Hepatocyte (in vitro differentiated cells): ENCODE measurements at regions not wholly inside any gene's neighbourhood (a gene's known extent, or its start where the extent isn't known, plus 50 kb on each side); places are given as distances from the start of the nearest gene placed in this dataset.

Experiments
- DNase-seq: peaks from one replicate; pipeline ENCODE4 v3.0.0-alpha.2; 2016; ENCODE audit warnings: low spot score
- H2AFZ ChIP-seq: fragments of 200-600 bp; sonication (generic); 2 replicates; pipeline ENCODE4 v1.6.0; 2016; ENCODE audit warnings: antibody characterized with exemption, mild to moderate bottlenecking
- H3K27ac ChIP-seq: fragments of 200-600 bp; sonication (generic); 2 replicates; pipeline ENCODE4 v1.5.1; 2016; ENCODE audit warnings: mild to moderate bottlenecking
- H3K27me3 ChIP-seq: fragments of 200-600 bp; sonication (generic); 2 replicates; pipeline ENCODE4 v1.6.1; 2016
- H3K36me3 ChIP-seq: fragments of 200-600 bp; sonication (generic); replicated peaks from 2 replicates; pipeline ENCODE4 v1.5.1; 2016; ENCODE audit warnings: low read depth; ENCODE audit not compliant: insufficient read depth
- H3K4me1 ChIP-seq: fragments of 200-600 bp; sonication (generic); 2 replicates; pipeline ENCODE4 v1.5.1; 2016; ENCODE audit warnings: mild to moderate bottlenecking, moderate library complexity; ENCODE audit not compliant: insufficient read depth
- H3K4me2 ChIP-seq: fragments of 200-600 bp; sonication (generic); 2 replicates; pipeline ENCODE4 v1.6.0; 2016
- H3K4me3 ChIP-seq: fragments of 200-600 bp; sonication (generic); 2 replicates; pipeline ENCODE4 v1.5.1; 2016; ENCODE audit warnings: mild to moderate bottlenecking
- H3K79me2 ChIP-seq: fragments of 200-600 bp; sonication (generic); 2 replicates; pipeline ENCODE4 v1.6.0; 2017; ENCODE audit warnings: mild to moderate bottlenecking
- H3K9me2 ChIP-seq: fragments of 200-600 bp; sonication (generic); replicated peaks from 2 replicates; pipeline ENCODE4 v1.6.0; 2017; ENCODE audit warnings: mild to moderate bottlenecking; ENCODE audit not compliant: insufficient read depth
- H3K9me3 ChIP-seq: fragments of 200-600 bp; sonication (generic); 2 replicates; pipeline ENCODE4 v1.5.1; 2016; ENCODE audit warnings: low read depth, mild to moderate bottlenecking
- H4K20me1 ChIP-seq: fragments of 200-600 bp; sonication (generic); 2 replicates; pipeline ENCODE4 v1.6.0; 2016; ENCODE audit warnings: mild to moderate bottlenecking; ENCODE audit not compliant: insufficient read depth, poor library complexity, severe bottlenecking
- CTCF ChIP-seq: fragments of 200-600 bp; sonication (generic); IDR thresholded peaks from 2 replicates; pipeline ENCODE4 v1.5.1; 2016; ENCODE audit warnings: antibody characterized with exemption, mild to moderate bottlenecking; ENCODE audit not compliant: poor library complexity
- EZH2 ChIP-seq: fragments of 200-600 bp; sonication (generic); IDR thresholded peaks from 2 replicates; pipeline ENCODE4 v1.6.1; 2016; ENCODE audit warnings: antibody characterized with exemption, mild to moderate bottlenecking, borderline replicate concordance
- EZH2phosphoT487 ChIP-seq: fragments of 200-600 bp; sonication (generic); IDR thresholded peaks from one replicate; pipeline ENCODE4 v1.6.1; 2018; ENCODE audit warnings: antibody characterized with exemption, mild to moderate bottlenecking, low read depth, moderate library complexity; ENCODE audit not compliant: unreplicated experiment, severe bottlenecking
- WGBS: methylation state at CpG from one replicate; pipeline ENCODE4 v1.1.6; 2016; ENCODE audit warnings: low lambda C conversion rate; ENCODE audit errors: missing lambda C conversion rate; 5-methylcytosine and 5-hydroxymethylcytosine counted together

GRCh38 chr14:89618811-89619551 lies 201.9 kb upstream of the FOXN3 start:
- no peaks in the 10 kb centered on the region for H3K36me3 ChIP-seq
- H3K4me3 ChIP-seq = peak overlapping the region; percentile 48
- H3K79me2 ChIP-seq = peaks cover 38% of the 10 kb centered on the region
- no peaks in the 10 kb centered on the region for H3K27me3 ChIP-seq
- H2AFZ ChIP-seq = peak overlapping the region; percentile 92
- H3K27ac ChIP-seq = peak overlapping the region; percentile 57
- 2% methylated on average over 58 of the region's 66 CpGs for WGBS
- peak overlapping the region; percentile 96 for H3K4me2 ChIP-seq
- no peaks in the 10 kb centered on the region for H3K9me2 ChIP-seq
- H3K9me3 ChIP-seq = no peaks in the 10 kb centered on the region
- peaks cover 25% of the 10 kb centered on the region for H3K4me1 ChIP-seq
- DNase-seq = peak; percentile 86
- TF ChIP-seq EZH2phosphoT487 = no peak
- TF ChIP-seq EZH2 = no peak
- no peak for TF ChIP-seq CTCF
- no peaks in the 10 kb centered on the region for H4K20me1 ChIP-seq

GRCh38 chr14:89618330-89618708 lies 201.3 kb upstream of the FOXN3 start:
- WGBS = under 1% methylated on average over 6 of the region's 6 CpGs
- Histone ChIP-seq H3K27ac (peak overlapping the region; percentile 38), H3K27me3 (no peaks in the 10 kb centered on the region), H3K9me2 (no peaks in the 10 kb centered on the region), H3K9me3 (no peaks in the 10 kb centered on the region), H4K20me1 (no peaks in the 10 kb centered on the region), H3K36me3 (no peaks in the 10 kb centered on the region), H3K79me2 (peaks cover 45% of the 10 kb centered on the region), H2AFZ (peak overlapping the region; percentile 58), H3K4me2 (peak overlapping the region; percentile 96), H3K4me3 (peak overlapping the region; percentile 48), H3K4me1 (peaks cover 25% of the 10 kb centered on the region)
- DNase-seq = peak; percentile 23
- TF ChIP-seq CTCF (no peak), EZH2phosphoT487 (no peak), EZH2 (no peak)

DNA sequence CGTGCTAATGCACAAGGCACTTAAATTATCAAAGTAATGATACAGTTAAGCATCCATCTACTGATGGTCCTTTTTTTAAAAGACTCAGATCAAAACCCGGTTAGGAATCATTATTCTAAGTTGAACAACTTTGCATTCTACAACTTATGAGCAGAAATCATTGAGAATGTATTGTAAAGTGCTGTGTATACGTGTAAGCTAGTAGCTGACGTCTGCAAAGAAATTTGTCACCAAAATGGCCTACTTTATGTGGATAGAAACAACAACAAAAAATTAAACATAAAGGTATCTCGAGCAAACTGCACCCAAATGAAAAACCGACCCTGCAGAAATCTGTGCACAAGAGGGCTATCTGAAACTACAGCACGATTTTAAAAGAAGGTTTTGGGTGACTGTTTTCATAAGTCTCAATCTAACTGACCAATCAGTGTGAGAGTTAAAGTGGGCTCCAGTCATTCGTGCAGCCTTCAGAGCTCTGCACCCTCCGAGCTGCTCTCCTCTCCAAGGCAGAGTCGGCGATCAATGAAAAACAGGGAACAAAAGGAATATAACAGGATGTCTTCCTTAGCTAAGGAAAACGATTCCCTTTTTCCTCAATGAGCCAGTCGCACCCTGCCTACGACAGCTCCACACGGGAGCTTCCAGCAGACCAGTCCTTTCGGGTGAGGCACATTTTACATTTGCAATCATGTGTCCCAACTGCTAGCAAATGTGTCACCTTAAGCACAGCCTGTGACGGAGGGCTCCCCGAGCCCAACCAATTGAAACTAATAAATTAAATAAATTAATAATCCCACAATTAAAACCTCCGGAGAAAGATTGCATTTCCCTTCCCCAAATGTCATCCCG lies 200.7 kb upstream of the FOXN3 start:
- H3K4me1 ChIP-seq = peaks cover 25% of the 10 kb centered on the region
- no peaks in the 10 kb centered on the region for H3K9me3 ChIP-seq
- peaks cover 49% of the 10 kb centered on the region for H3K79me2 ChIP-seq
- peak overlapping the region; percentile 48 for H3K4me3 ChIP-seq
- peak overlapping the region; percentile 58 for H2AFZ ChIP-seq
- H3K27me3 ChIP-seq = no peaks in the 10 kb centered on the region
- TF ChIP-seq EZH2phosphoT487 = no peak
- no peak for TF ChIP-seq CTCF
- no peak for TF ChIP-seq EZH2
- H4K20me1 ChIP-seq = no peaks in the 10 kb centered on the region
- peak overlapping the region; percentile 38 for H3K27ac ChIP-seq
- H3K36me3 ChIP-seq = no peaks in the 10 kb centered on the region
- DNase-seq = peak; percentile 35
- WGBS = 5% methylated on average over 20 of the region's 20 CpGs
- H3K4me2 ChIP-seq = peak overlapping the region; percentile 96
- no peaks in the 10 kb centered on the region for H3K9me2 ChIP-seq
